Type B pancreatic cell (in vitro differentiated cells): ENCODE measurements at regions not wholly inside any gene's neighbourhood (a gene's known extent, or its start where the extent isn't known, plus 50 kb on each side); places are given as distances from the start of the nearest gene placed in this dataset.
A peak's percentile ranks its signal among the peaks of the same experiment; 100 is the strongest.

Experiments
- DNase-seq: peaks from one replicate; pipeline ENCODE4 v3.0.0; 2021; ENCODE audit warnings: mixed read lengths; ENCODE audit not compliant: unreplicated experiment; ENCODE audit errors: extremely low spot score
- H3K27ac Mint-ChIP-seq: 2 replicates; pipeline ENCODE4 v1.8.0; 2021; ENCODE audit warnings: mild to moderate bottlenecking, mixed read lengths
- H3K27me3 Mint-ChIP-seq: 2 replicates; pipeline ENCODE4 v1.8.0; 2021; ENCODE audit warnings: mixed read lengths
- H3K36me3 Mint-ChIP-seq: 2 replicates; pipeline ENCODE4 v1.8.0; 2021; ENCODE audit warnings: mixed read lengths
- H3K4me1 Mint-ChIP-seq: one replicate; pipeline ENCODE4 v1.8.0; 2021; ENCODE audit warnings: mixed read lengths; ENCODE audit not compliant: unreplicated experiment
- H3K4me3 Mint-ChIP-seq: 2 replicates; pipeline ENCODE4 v1.8.0; 2021; ENCODE audit warnings: mild to moderate bottlenecking, mixed read lengths
- H3K9me3 Mint-ChIP-seq: 2 replicates; pipeline ENCODE4 v1.8.0; 2021; ENCODE audit warnings: mixed read lengths
- CTCF ChIP-seq: fragments of 200-600 bp; sonication (generic); conservative IDR thresholded peaks from 2 replicates; pipeline ENCODE4 v1.5.0; 2021; ENCODE audit warnings: antibody characterized with exemption, mild to moderate bottlenecking

- no peaks in the 10 kb centered on the region for H3K36me3 Mint-ChIP-seq
- peak; percentile 11 for DNase-seq
- H3K27me3 Mint-ChIP-seq = no peaks in the 10 kb centered on the region
- no peaks in the 10 kb centered on the region for H3K9me3 Mint-ChIP-seq
- H3K27ac Mint-ChIP-seq = no peak overlapping the region
- TF ChIP-seq CTCF = no peak
- H3K4me3 Mint-ChIP-seq = no peak overlapping the region
- peaks cover 11% of the 10 kb centered on the region for H3K4me1 Mint-ChIP-seq
Observed at GRCh38 chrX:68941385-68941952, 112.6 kb downstream of the EFNB1 start.

- TF ChIP-seq CTCF = no peak
- peaks cover 13% of the 10 kb centered on the region for H3K4me1 Mint-ChIP-seq
- no peaks in the 10 kb centered on the region for H3K9me3 Mint-ChIP-seq
- no peak overlapping the region for H3K27ac Mint-ChIP-seq
- H3K4me3 Mint-ChIP-seq = no peak overlapping the region
- H3K36me3 Mint-ChIP-seq = no peaks in the 10 kb centered on the region
- no peaks in the 10 kb centered on the region for H3K27me3 Mint-ChIP-seq
- DNase-seq = peak; percentile 60
Observed at GRCh38 chrX:68940601-68941000, 111.8 kb downstream of the EFNB1 start.

- Mint-ChIP-seq H3K4me1 (peaks cover 13% of the 10 kb centered on the region), H3K9me3 (no peaks in the 10 kb centered on the region), H3K36me3 (no peaks in the 10 kb centered on the region), H3K27ac (no peak overlapping the region), H3K27me3 (no peaks in the 10 kb centered on the region), H3K4me3 (no peak overlapping the region)
- peak; percentile 10 for DNase-seq
- no peak for TF ChIP-seq CTCF
Observed at GRCh38 chrX:68939868-68940267, 111.0 kb downstream of the EFNB1 start.

GRCh38 chrX:68938244-68939004, 109.6 kb downstream of the EFNB1 start:
- H3K4me3 Mint-ChIP-seq = no peak overlapping the region
- H3K36me3 Mint-ChIP-seq = no peaks in the 10 kb centered on the region
- H3K4me1 Mint-ChIP-seq = peaks cover 13% of the 10 kb centered on the region
- DNase-seq = peak; percentile 20
- no peaks in the 10 kb centered on the region for H3K9me3 Mint-ChIP-seq
- H3K27ac Mint-ChIP-seq = no peak overlapping the region
- TF ChIP-seq CTCF = no peak
- no peaks in the 10 kb centered on the region for H3K27me3 Mint-ChIP-seq

GRCh38 chrX:68937581-68937980, 108.8 kb downstream of the EFNB1 start:
- H3K36me3 Mint-ChIP-seq = no peaks in the 10 kb centered on the region
- H3K4me3 Mint-ChIP-seq = no peak overlapping the region
- no peak for TF ChIP-seq CTCF
- H3K27me3 Mint-ChIP-seq = no peaks in the 10 kb centered on the region
- H3K27ac Mint-ChIP-seq = no peak overlapping the region
- DNase-seq = no peak
- peaks cover 13% of the 10 kb centered on the region for H3K4me1 Mint-ChIP-seq
- no peaks in the 10 kb centered on the region for H3K9me3 Mint-ChIP-seq
